HG02943 (cell line): ENCODE measurements at regions not wholly inside any gene's neighbourhood (a gene's known extent, or its start where the extent isn't known, plus 50 kb on each side); places are given as distances from the start of the nearest gene placed in this dataset.

Experiments
- ATAC-seq: cut with Tn5 transposase; IDR thresholded peaks from one replicate; pipeline ENCODE4 v1.9.1; 2021; ENCODE audit warnings: mild to moderate bottlenecking, low read depth, moderate library complexity; ENCODE audit not compliant: unreplicated experiment

GRCh38 chr12:77777274-77777673, 53.4 kb upstream of the NAV3 start:
- no peak for ATAC-seq

DNA sequence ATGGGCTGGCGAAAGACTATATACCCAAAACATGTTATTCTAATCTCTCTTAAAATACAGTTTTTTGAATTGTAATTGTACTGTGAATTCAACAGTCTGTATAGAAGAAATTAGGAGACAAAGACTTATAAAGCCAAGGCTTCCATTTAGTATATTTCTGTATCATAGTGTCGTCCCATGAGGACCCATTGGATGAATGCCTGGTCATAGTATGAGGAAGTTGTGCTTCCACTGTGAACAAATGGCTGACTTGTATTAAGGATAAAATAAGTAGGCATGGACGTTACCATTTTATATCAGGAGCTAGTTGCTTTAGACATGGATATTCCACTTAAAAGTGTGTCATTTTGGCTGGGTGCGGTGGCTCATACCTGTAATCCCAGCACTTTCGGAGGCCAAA, 55.9 kb upstream of the NAV3 start:
- ATAC-seq = no peak

- ATAC-seq = no peak
Observed at GRCh38 chr12:77772676-77773298, 57.9 kb upstream of the NAV3 start.

- ATAC-seq = no peak
Observed at GRCh38 chr12:77768558-77768957, 62.1 kb upstream of the NAV3 start.

- ATAC-seq = no peak
Observed at GRCh38 chr12:77767756-77768343, 62.8 kb upstream of the NAV3 start.

DNA sequence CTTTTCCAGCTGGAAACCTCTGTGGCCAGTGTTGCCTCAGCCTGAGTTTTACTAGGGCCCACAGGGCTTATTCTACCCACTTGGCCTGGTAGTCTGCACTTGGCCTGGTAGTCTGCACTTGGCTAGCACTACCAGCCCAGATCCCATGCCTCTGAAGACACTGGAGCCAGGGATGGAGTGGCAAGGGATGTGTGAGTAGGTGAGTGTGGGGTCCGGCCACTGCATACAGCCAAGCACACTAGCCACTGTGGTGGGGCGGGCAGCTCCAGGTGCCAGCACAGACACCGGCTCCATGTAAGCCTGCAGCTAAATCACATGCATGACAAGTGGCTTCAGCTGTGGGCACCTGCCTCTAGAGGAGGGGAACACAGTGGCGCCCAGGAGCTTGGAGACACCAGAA, 63.4 kb upstream of the NAV3 start:
- ATAC-seq = no peak

- no peak for ATAC-seq
Observed at GRCh38 chr12:77766224-77766623, 64.5 kb upstream of the NAV3 start.

- no peak for ATAC-seq
Observed at GRCh38 chr12:77761286-77761685, 69.4 kb upstream of the NAV3 start.

- ATAC-seq = no peak
Observed at GRCh38 chr12:77760271-77761025, 70.2 kb upstream of the NAV3 start.

DNA sequence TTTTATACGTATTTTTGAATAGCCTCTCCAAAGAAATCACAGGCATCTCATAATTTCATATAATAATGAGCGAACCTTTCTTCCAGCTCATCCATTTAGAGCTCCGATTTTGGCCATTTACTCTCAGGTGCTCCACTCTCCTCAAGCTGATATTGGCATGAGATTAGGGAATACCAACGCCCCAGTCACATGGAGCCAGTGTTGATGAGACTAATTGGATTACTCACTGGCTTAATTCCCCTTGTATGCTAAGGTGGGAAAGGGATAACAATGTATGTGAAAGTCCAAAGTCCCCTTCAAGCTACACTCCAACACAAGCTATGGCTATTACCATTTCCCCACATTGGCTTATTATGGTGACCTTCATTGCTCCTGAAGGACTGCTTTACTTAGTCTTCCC, 76.6 kb upstream of the NAV3 start:
- no peak for ATAC-seq

DNA sequence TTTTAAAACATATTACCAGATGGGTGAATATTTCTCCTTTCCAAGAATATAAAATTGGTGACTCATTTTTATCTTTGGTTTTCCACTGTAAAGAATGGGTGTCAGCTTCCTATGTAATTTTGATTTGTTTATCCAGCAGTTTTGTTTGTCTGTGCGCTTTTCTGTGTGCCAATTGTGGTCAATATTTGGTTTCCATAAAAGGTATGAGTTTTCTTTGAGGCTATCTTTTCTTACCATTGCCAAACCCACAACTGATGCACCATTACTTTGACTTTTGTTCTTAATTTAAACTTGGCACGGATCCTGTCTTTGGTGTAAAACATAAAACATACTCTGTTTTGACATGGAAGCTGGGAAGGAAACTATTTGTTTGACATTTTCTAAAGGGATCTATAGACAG, 78.8 kb upstream of the NAV3 start:
- no peak for ATAC-seq

DNA sequence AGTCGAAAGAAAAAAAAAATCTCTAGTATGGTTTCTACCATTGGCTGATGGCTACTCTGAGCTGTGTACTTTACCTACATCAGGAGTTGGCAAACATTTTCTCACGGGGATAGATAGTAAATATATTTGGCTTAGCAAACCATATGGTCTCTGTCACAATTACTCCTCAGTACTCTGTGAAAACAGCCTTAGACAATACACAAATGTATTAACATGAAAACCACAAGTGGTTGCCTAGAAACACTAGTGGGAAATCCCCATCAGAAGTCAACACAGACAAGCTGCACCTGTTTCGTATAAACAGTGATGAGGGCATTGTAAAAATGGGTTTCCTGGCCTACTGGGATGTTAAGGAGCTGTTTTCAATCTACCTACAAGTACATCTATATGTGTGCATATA, 84.6 kb upstream of the NAV3 start:
- peak; percentile 100 for ATAC-seq

- ATAC-seq = peak; percentile 1
Observed at GRCh38 chr12:77745624-77746023, 85.1 kb upstream of the NAV3 start.

- ATAC-seq = no peak
Observed at GRCh38 chr12:77742631-77743030, 88.1 kb upstream of the NAV3 start.

- ATAC-seq = no peak
Observed at GRCh38 chr12:77741974-77742517, 88.6 kb upstream of the NAV3 start.

DNA sequence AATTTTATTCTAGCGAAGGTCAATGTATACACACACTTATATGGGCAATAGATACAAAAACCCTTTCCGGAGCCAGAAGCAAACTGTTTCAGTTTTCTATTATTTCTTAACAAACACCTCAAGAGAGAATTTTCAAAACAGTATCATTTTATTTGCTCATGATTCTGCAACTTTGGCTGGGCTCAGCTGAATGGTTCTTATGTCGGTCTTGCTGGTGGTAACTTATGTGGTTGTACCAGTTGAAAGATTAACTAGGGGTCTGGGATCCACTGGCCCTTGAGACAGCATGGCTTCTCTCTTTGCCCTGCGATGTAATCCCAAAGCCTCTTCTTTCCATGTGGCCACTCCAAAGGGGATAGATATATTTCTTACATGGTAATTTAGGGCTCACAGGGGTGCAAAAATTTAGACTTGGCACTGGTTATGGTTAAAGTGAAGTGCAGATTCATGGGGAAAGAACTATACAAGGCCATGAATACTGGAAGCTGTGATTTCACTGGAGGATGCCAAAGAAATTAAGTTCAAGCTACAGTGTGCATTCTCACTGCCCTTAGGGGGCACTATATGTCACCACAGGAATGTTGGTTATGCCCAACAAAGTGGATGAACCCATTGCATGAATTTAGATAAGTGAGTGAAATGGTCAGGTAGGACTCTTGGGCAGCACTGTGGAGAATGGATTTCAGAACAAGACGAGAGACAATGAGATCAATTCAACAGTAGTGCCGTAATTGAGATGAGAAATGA, 94.3 kb upstream of the NAV3 start:
- no peak for ATAC-seq

- ATAC-seq = no peak
Observed at GRCh38 chr12:77734214-77734883, 96.3 kb upstream of the NAV3 start.

DNA sequence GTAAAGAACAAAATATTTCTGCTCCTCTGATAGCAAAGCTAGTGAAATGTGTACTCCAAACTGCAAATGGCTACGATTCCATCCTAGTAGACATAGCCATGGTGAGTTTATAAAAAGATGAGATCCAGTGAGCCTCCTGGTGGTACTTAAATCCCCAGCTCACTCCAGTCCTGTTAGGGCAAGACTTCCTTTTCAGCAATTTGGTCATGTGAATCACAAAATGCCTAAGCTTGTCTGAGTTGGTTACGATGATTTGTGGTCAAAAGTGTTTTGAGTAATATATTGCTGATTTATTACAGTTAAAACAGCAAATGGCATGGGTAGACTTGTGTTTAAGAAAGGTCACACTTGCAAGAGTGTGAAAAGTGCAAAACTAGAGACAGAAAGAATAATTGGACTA, 102.7 kb upstream of the NAV3 start:
- no peak for ATAC-seq

DNA sequence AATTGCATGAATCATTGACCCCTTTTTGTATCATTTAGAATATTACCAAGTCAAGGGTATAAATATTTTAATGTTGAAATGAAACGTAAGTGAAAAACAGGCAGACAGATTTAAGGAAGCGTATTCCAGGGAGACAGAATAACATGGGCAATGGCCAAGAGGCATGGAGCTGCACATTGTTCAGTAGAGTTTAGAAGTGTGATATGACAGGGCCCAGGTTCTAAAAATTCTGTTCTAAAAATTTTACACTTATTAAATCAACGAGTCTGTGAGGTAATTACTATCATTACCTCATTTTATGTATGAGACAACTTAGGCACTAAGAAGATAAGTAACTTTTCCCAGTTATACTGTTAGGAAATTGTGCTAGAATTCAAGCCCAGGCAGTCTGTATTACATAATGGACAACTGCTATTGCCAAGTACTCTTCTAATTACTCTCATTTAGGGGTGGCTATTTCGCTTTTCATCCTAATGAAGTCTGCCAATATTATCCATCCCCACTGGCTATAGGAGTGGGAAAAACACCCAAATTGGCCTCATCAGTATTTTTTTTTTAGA, 103.2 kb upstream of the NAV3 start:
- ATAC-seq = no peak

- no peak for ATAC-seq
Observed at GRCh38 chr12:77725611-77726010, 105.1 kb upstream of the NAV3 start.
